ENCODE measurements at regions not wholly inside any gene's neighbourhood (a gene's known extent, or its start where the extent isn't known, plus 50 kb on each side); places are given as distances from the start of the nearest gene placed in this dataset.

- TF ChIP-seq CTCF (IDR thresholded peaks at IDR 0.05), result no peak
- TF ChIP-seq POLR2AphosphoS5 (IDR thresholded peaks at IDR 0.05), result no peak
- TF ChIP-seq POLR2A (IDR thresholded peaks at IDR 0.05), result no peak
- no peak for TF ChIP-seq EP300 (IDR thresholded peaks at IDR 0.05)
Observed at GRCh38 chr14:26026384-26026783, 571.4 kb downstream of the NOVA1 start.

Data from gastroesophageal sphincter (tissue), 3 donors.